HepG2 (cell line): ENCODE measurements at regions not wholly inside any gene's neighbourhood (a gene's known extent, or its start where the extent isn't known, plus 50 kb on each side); places are given as distances from the start of the nearest gene placed in this dataset.

Experiments used
- SRSF9 ChIP-seq: fragments of 200-400 bp; formaldehyde crosslinking; IDR thresholded peaks from 2 replicates; pipeline ENCODE4 v1.6.1; 2018; ENCODE audit warnings: borderline replicate concordance, mild to moderate bottlenecking, low read depth, low read length; ENCODE audit not compliant: insufficient read depth, poor library complexity, severe bottlenecking
- ZNF281 ChIP-seq: sonication (generic); formaldehyde crosslinking; IDR thresholded peaks from 2 replicates; pipeline ENCODE4 v1.4.0; 2020; ENCODE audit warnings: missing genetic modification reagents, borderline replicate concordance

GRCh38 chr6:156662025-156662445 lies 115.1 kb upstream of the ARID1B start:
- TF ChIP-seq ZNF281 (CRISPR knock-in tag): no peak
- TF ChIP-seq SRSF9: no peak
